DND-41 (cell line): ENCODE measurements at regions not wholly inside any gene's neighbourhood (a gene's known extent, or its start where the extent isn't known, plus 50 kb on each side); places are given as distances from the start of the nearest gene placed in this dataset.

Source experiments
- ATAC-seq: fragments of 200-7000 bp; cut with Tn5 transposase; 3 replicates; pipeline ENCODE4 v1.9.1; 2021; ENCODE audit warnings: low read depth; ENCODE audit not compliant: insufficient read depth
- DNase-seq: peaks from one replicate; pipeline ENCODE4 v3.0.0-alpha.2; 2020
- H2AFZ ChIP-seq: 2 replicates; pipeline ENCODE4 v1.6.0; 2012; ENCODE audit warnings: low read depth, low read length
- H3K27ac ChIP-seq: 2 replicates; pipeline ENCODE4 v1.5.1; 2012; ENCODE audit warnings: low read length, inconsistent platforms
- H3K27me3 ChIP-seq: fragments of 200-600 bp; sonication (generic); 2 replicates; pipeline ENCODE4 v1.6.0; 2012; ENCODE audit warnings: low read length, mild to moderate bottlenecking, inconsistent platforms; ENCODE audit not compliant: insufficient read depth, poor library complexity
- H3K36me3 ChIP-seq: 2 replicates; pipeline ENCODE4 v1.5.1; 2012; ENCODE audit warnings: low read length, inconsistent platforms; ENCODE audit not compliant: insufficient read depth
- H3K4me1 ChIP-seq: 2 replicates; pipeline ENCODE4 v1.5.1; 2012; ENCODE audit warnings: mild to moderate bottlenecking, low read length; ENCODE audit not compliant: insufficient read depth
- H3K4me2 ChIP-seq: 2 replicates; pipeline ENCODE4 v1.6.0; 2012; ENCODE audit warnings: mild to moderate bottlenecking, moderate library complexity, low read length, inconsistent platforms; ENCODE audit not compliant: insufficient read depth
- H3K4me3 ChIP-seq, 2 experiments: fragments of 200-600 bp in 1 of 2; shearing (Covaris generic) in 1 of 2; 2 replicates each; pipeline ENCODE4 v1.5.1; 2012 to 2016; ENCODE audit warnings: inconsistent platforms in 2 of 2, low read length in 2 of 2, mild to moderate bottlenecking in 2 of 2, low read depth in 1 of 2, moderate library complexity in 1 of 2
- H3K79me2 ChIP-seq: 2 replicates; pipeline ENCODE4 v1.6.0; 2012; ENCODE audit warnings: low read length, inconsistent platforms; ENCODE audit not compliant: insufficient read depth
- H3K9ac ChIP-seq: 2 replicates; pipeline ENCODE4 v1.6.0; 2012; ENCODE audit warnings: low read depth, mild to moderate bottlenecking, inconsistent platforms, low read length, moderate library complexity
- H3K9me3 ChIP-seq: 2 replicates; pipeline ENCODE4 v1.5.1; 2012; ENCODE audit warnings: low read length, moderate library complexity, mild to moderate bottlenecking, inconsistent platforms; ENCODE audit not compliant: insufficient read depth, severe bottlenecking
- H4K20me1 ChIP-seq: 2 replicates; pipeline ENCODE4 v1.6.0; 2012; ENCODE audit warnings: low read length; ENCODE audit not compliant: insufficient read depth
- CTCF ChIP-seq: IDR thresholded peaks from 2 replicates; pipeline ENCODE4 v1.5.1; 2012; ENCODE audit warnings: borderline replicate concordance, low read length, moderate library complexity, mild to moderate bottlenecking; ENCODE audit not compliant: poor library complexity, severe bottlenecking; ENCODE audit errors: extremely low read depth
- EZH2 ChIP-seq: IDR thresholded peaks from 3 replicates; pipeline ENCODE4 v1.6.1; 2012; ENCODE audit warnings: borderline replicate concordance, low read depth, mild to moderate bottlenecking, moderate library complexity, low read length, inconsistent platforms; ENCODE audit not compliant: severe bottlenecking

GRCh38 chr7:109915670-109916069 is 1175.3 kb upstream of the LRRN3 start:
- ATAC-seq (no peak), DNase-seq (no peak)
- no peaks in the 10 kb centered on the region for H3K27me3 ChIP-seq
- no peak overlapping the region for H2AFZ ChIP-seq
- TF ChIP-seq EZH2 (no peak), CTCF (no peak)
- no peak overlapping the region for H3K4me2 ChIP-seq
- H4K20me1 ChIP-seq: no peaks in the 10 kb centered on the region
- no peak overlapping the region for H3K27ac ChIP-seq
- H3K9me3 ChIP-seq: no peaks in the 10 kb centered on the region
- no peaks in the 10 kb centered on the region for H3K79me2 ChIP-seq
- no peaks in the 10 kb centered on the region for H3K36me3 ChIP-seq
- H3K9ac ChIP-seq: no peak overlapping the region
- no peaks in the 10 kb centered on the region for H3K4me1 ChIP-seq
- no peak overlapping the region for H3K4me3 ChIP-seq

GRCh38 chr7:109926738-109927137 is 1164.2 kb upstream of the LRRN3 start:
- peaks cover 26% of the 10 kb centered on the region for H3K9me3 ChIP-seq
- no peak overlapping the region for H2AFZ ChIP-seq
- H3K79me2 ChIP-seq: no peaks in the 10 kb centered on the region
- H3K4me3 ChIP-seq: no peak overlapping the region
- no peaks in the 10 kb centered on the region for H3K27me3 ChIP-seq
- H3K4me2 ChIP-seq: no peak overlapping the region
- no peak overlapping the region for H3K27ac ChIP-seq
- no peak for TF ChIP-seq CTCF
- no peak for TF ChIP-seq EZH2
- DNase-seq (no peak), ATAC-seq (no peak)
- no peaks in the 10 kb centered on the region for H4K20me1 ChIP-seq
- no peak overlapping the region for H3K9ac ChIP-seq
- H3K36me3 ChIP-seq: peaks cover 4% of the 10 kb centered on the region; the same call in 1 of the 2 replicates
- 0 out of 2 replicates have a peak, but pooled peaks cover 5% of the 10 kb centered on the region for H3K4me1 ChIP-seq

DNA sequence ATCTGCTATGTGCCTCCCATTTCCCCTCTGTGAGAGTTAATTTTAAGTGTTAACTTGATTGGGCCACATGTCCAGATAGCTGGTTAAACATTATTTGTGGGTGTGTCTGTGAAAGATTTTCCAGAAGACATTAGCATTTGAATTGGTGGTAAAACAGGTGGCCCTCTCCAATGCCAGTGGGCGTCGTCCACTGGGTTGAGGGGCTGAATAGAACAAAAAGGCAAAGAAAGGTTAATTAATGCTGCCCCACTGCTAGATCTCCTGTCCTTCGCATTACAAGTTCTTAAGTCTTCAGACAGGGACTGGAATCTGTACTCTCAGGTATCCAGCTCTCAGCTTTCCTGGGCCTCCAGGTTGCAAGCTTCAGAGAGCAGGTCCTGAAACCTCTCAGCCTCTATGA is 1160.9 kb upstream of the LRRN3 start:
- Histone ChIP-seq H3K4me3 (no peak overlapping the region), H3K9ac (no peak overlapping the region), H3K9me3 (peaks cover 9% of the 10 kb centered on the region), H3K79me2 (no peaks in the 10 kb centered on the region), H3K36me3 (0 out of 2 replicates have a peak, but pooled peaks cover under 1% of the 10 kb centered on the region), H3K27ac (no peak overlapping the region), H4K20me1 (no peaks in the 10 kb centered on the region), H3K4me1 (no peaks in the 10 kb centered on the region), H3K27me3 (no peaks in the 10 kb centered on the region), H2AFZ (no peak overlapping the region), H3K4me2 (no peak overlapping the region)
- TF ChIP-seq EZH2 (no peak), CTCF (no peak)
- ATAC-seq: no peak
- DNase-seq: no peak

DNA sequence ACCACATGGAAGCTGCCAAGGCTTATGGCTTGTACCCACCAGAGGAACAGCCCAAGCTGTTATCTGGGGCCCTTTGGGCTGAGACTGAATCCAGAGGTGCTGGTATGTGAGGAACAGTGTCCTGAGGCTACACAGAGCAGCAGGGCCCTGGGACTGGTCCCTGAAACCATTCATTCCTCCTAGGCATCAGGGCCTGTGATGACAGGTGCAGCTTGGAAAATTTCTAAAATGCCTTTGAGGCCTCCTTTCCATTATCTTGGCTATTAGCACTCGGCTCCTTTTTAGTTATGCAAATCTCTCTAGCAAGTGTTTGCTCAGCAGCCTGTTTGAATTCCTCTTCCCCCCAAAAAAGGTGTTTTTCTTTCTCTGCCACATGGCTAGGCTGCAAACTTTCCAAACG is 1151.7 kb upstream of the LRRN3 start:
- Histone ChIP-seq H3K9me3 (peaks cover 4% of the 10 kb centered on the region), H4K20me1 (no peaks in the 10 kb centered on the region), H3K4me1 (no peaks in the 10 kb centered on the region), H3K79me2 (no peaks in the 10 kb centered on the region), H3K9ac (no peak overlapping the region), H3K27ac (no peak overlapping the region), H3K4me3 (no peak overlapping the region), H3K4me2 (no peak overlapping the region), H3K27me3 (no peaks in the 10 kb centered on the region), H3K36me3 (no peaks in the 10 kb centered on the region), H2AFZ (no peak overlapping the region)
- DNase-seq: no peak
- ATAC-seq: no peak
- TF ChIP-seq EZH2 (no peak), CTCF (no peak)
